ENCODE measurements at regions not wholly inside any gene's neighbourhood (a gene's known extent, or its start where the extent isn't known, plus 50 kb on each side); places are given as distances from the start of the nearest gene placed in this dataset.

- ChIA-PET CTCF (no interaction called here), POLR2A (no interaction called here)
- H3K27ac ChIP-seq (ENCODE audit: low read depth, low read length), result no peak overlapping the region
- Mint-ChIP-seq H3K9me3 (peaks cover 0 to 6% (median 2%) of the 10 kb centered on the region in 11 donors), H3K4me1 (no peaks in the 10 kb centered on the region), H3K36me3 (no peaks in the 10 kb centered on the region), H3K27me3 (peaks cover 0 to 12% (median 7%) of the 10 kb centered on the region in 5 donors), H3K4me3 (no peak overlapping the region), H3K27ac (no peak overlapping the region)
- no peaks in the 10 kb centered on the region for H3K9me3 ChIP-seq (ENCODE audit: control insufficient read depth in 2 of 3, low read length in 3 of 3)
- no peak overlapping the region for H3K4me3 ChIP-seq (ENCODE audit: low read length)
- H3K4me1 ChIP-seq (ENCODE audit: control insufficient read depth in 2 of 2, insufficient read depth in 2 of 2, low read length in 2 of 2), result no peaks in the 10 kb centered on the region
- intact Hi-C loops (cut with micrococcal nuclease), result no loop called here
- H3K36me3 ChIP-seq (ENCODE audit: control insufficient read depth in 2 of 3, insufficient read depth in 3 of 3, low read length in 3 of 3), result no peaks in the 10 kb centered on the region
- DNase-seq (no peak), ATAC-seq (no peak)
- no peaks in the 10 kb centered on the region for H3K27me3 ChIP-seq (ENCODE audit: control insufficient read depth in 2 of 2, insufficient read depth in 2 of 2, low read length in 2 of 2)
Observed at GRCh38 chr3:5344707-5345106, 157.2 kb downstream of the EDEM1 start.

- Histone ChIP-seq H3K27ac (ENCODE audit: low read depth, low read length) (no peak overlapping the region), H3K4me1 (ENCODE audit: control insufficient read depth in 2 of 2, insufficient read depth in 2 of 2, low read length in 2 of 2) (no peaks in the 10 kb centered on the region), H3K9me3 (ENCODE audit: control insufficient read depth in 2 of 3, low read length in 3 of 3) (no peaks in the 10 kb centered on the region), H3K36me3 (ENCODE audit: control insufficient read depth in 2 of 3, insufficient read depth in 3 of 3, low read length in 3 of 3) (no peaks in the 10 kb centered on the region), H3K4me3 (ENCODE audit: low read length) (no peak overlapping the region), H3K27me3 (ENCODE audit: control insufficient read depth in 2 of 2, insufficient read depth in 2 of 2, low read length in 2 of 2) (no peaks in the 10 kb centered on the region)
- DNase-seq, result no peak
- ChIA-PET POLR2A (no interaction called here), CTCF (no interaction called here)
- intact Hi-C loops (cut with micrococcal nuclease), result no loop called here
- peaks cover 0 to 8% (median 0%) of the 10 kb centered on the region in 11 donors for H3K9me3 Mint-ChIP-seq
- H3K27me3 Mint-ChIP-seq, result peaks cover 0 to 13% (median 9%) of the 10 kb centered on the region in 5 donors
- no peaks in the 10 kb centered on the region for H3K36me3 Mint-ChIP-seq
- no peak overlapping the region for H3K4me3 Mint-ChIP-seq
- H3K4me1 Mint-ChIP-seq, result no peaks in the 10 kb centered on the region
- H3K27ac Mint-ChIP-seq, result no peak overlapping the region
- ATAC-seq, result no peak
Observed at GRCh38 chr3:5347486-5347885, 160.0 kb downstream of the EDEM1 start.

- Histone ChIP-seq H3K36me3 (ENCODE audit: control insufficient read depth in 2 of 3, insufficient read depth in 3 of 3, low read length in 3 of 3) (no peaks in the 10 kb centered on the region), H3K4me1 (ENCODE audit: control insufficient read depth in 2 of 2, insufficient read depth in 2 of 2, low read length in 2 of 2) (no peaks in the 10 kb centered on the region), H3K9me3 (ENCODE audit: control insufficient read depth in 2 of 3, low read length in 3 of 3) (no peaks in the 10 kb centered on the region), H3K27me3 (ENCODE audit: control insufficient read depth in 2 of 2, insufficient read depth in 2 of 2, low read length in 2 of 2) (no peaks in the 10 kb centered on the region), H3K27ac (ENCODE audit: low read depth, low read length) (no peak overlapping the region), H3K4me3 (ENCODE audit: low read length) (no peak overlapping the region)
- no peak overlapping the region for H3K4me3 Mint-ChIP-seq
- no peaks in the 10 kb centered on the region for H3K36me3 Mint-ChIP-seq
- CTCF ChIA-PET, result no interaction called here
- no peaks in the 10 kb centered on the region for H3K4me1 Mint-ChIP-seq
- peaks cover 0 to 17% (median 10%) of the 10 kb centered on the region in 5 donors for H3K27me3 Mint-ChIP-seq
- ATAC-seq (no peak), DNase-seq (no peak)
- peaks cover 0 to 8% (median 0%) of the 10 kb centered on the region in 11 donors for H3K9me3 Mint-ChIP-seq
- peak overlapping the region in 1 of 9 donors; percentile 13 for H3K27ac Mint-ChIP-seq
- intact Hi-C loops (cut with micrococcal nuclease), result no loop called here
- POLR2A ChIA-PET, result no interaction called here
Observed at GRCh38 chr3:5348229-5348902, 160.9 kb downstream of the EDEM1 start.

GRCh38 chr3:5349343-5349742 is 161.8 kb downstream of the EDEM1 start:
- no peak overlapping the region for H3K4me3 Mint-ChIP-seq
- H3K4me1 Mint-ChIP-seq, result no peaks in the 10 kb centered on the region
- H3K27ac Mint-ChIP-seq, result no peak overlapping the region
- intact Hi-C loops (cut with micrococcal nuclease), result no loop called here
- peaks cover 0 to 8% (median 0%) of the 10 kb centered on the region in 11 donors for H3K9me3 Mint-ChIP-seq
- Histone ChIP-seq H3K9me3 (ENCODE audit: control insufficient read depth in 2 of 3, low read length in 3 of 3) (no peaks in the 10 kb centered on the region), H3K27me3 (ENCODE audit: control insufficient read depth in 2 of 2, insufficient read depth in 2 of 2, low read length in 2 of 2) (no peaks in the 10 kb centered on the region), H3K4me3 (ENCODE audit: low read length) (no peak overlapping the region), H3K27ac (ENCODE audit: low read depth, low read length) (no peak overlapping the region), H3K4me1 (ENCODE audit: control insufficient read depth in 2 of 2, insufficient read depth in 2 of 2, low read length in 2 of 2) (no peaks in the 10 kb centered on the region), H3K36me3 (ENCODE audit: control insufficient read depth in 2 of 3, insufficient read depth in 3 of 3, low read length in 3 of 3) (no peaks in the 10 kb centered on the region)
- H3K27me3 Mint-ChIP-seq, result peaks cover 0 to 17% (median 6%) of the 10 kb centered on the region in 5 donors
- DNase-seq (no peak), ATAC-seq (no peak)
- ChIA-PET POLR2A (no interaction called here), CTCF (no interaction called here)
- no peaks in the 10 kb centered on the region for H3K36me3 Mint-ChIP-seq

GRCh38 chr3:5357089-5357488 is 169.6 kb downstream of the EDEM1 start:
- Mint-ChIP-seq H3K27me3 (peaks cover 0 to 17% (median 5%) of the 10 kb centered on the region in 5 donors), H3K27ac (no peak overlapping the region), H3K4me1 (no peaks in the 10 kb centered on the region), H3K4me3 (no peak overlapping the region), H3K9me3 (peaks cover 4 to 28% (median 17%) of the 10 kb centered on the region in 11 donors), H3K36me3 (peaks cover 0 to 12% (median 5%) of the 10 kb centered on the region in 5 donors)
- Histone ChIP-seq H3K27ac (ENCODE audit: low read depth, low read length) (no peak overlapping the region), H3K27me3 (ENCODE audit: control insufficient read depth in 2 of 2, insufficient read depth in 2 of 2, low read length in 2 of 2) (no peaks in the 10 kb centered on the region), H3K36me3 (ENCODE audit: control insufficient read depth in 2 of 3, insufficient read depth in 3 of 3, low read length in 3 of 3) (no peaks in the 10 kb centered on the region), H3K4me1 (ENCODE audit: control insufficient read depth in 2 of 2, insufficient read depth in 2 of 2, low read length in 2 of 2) (no peaks in the 10 kb centered on the region), H3K4me3 (ENCODE audit: low read length) (no peak overlapping the region), H3K9me3 (ENCODE audit: control insufficient read depth in 2 of 3, low read length in 3 of 3) (no peaks in the 10 kb centered on the region)
- DNase-seq (no peak), ATAC-seq (no peak)
- intact Hi-C loops (cut with micrococcal nuclease), result no loop called here
- POLR2A ChIA-PET, result no interaction called here
- CTCF ChIA-PET, result no interaction called here

GRCh38 chr3:5358911-5359310 is 171.4 kb downstream of the EDEM1 start:
- Mint-ChIP-seq H3K27ac (no peak overlapping the region), H3K9me3 (peaks cover 4 to 28% (median 18%) of the 10 kb centered on the region in 11 donors), H3K4me3 (no peak overlapping the region), H3K36me3 (peaks cover 0 to 12% (median 5%) of the 10 kb centered on the region in 5 donors), H3K4me1 (no peaks in the 10 kb centered on the region), H3K27me3 (peaks cover 0 to 13% (median 0%) of the 10 kb centered on the region in 5 donors)
- H3K4me1 ChIP-seq (ENCODE audit: control insufficient read depth in 2 of 2, insufficient read depth in 2 of 2, low read length in 2 of 2), result no peaks in the 10 kb centered on the region
- no peaks in the 10 kb centered on the region for H3K27me3 ChIP-seq (ENCODE audit: control insufficient read depth in 2 of 2, insufficient read depth in 2 of 2, low read length in 2 of 2)
- ChIA-PET CTCF (no interaction called here), POLR2A (no interaction called here)
- DNase-seq (no peak), ATAC-seq (no peak)
- no peak overlapping the region for H3K27ac ChIP-seq (ENCODE audit: low read depth, low read length)
- H3K4me3 ChIP-seq (ENCODE audit: low read length), result no peak overlapping the region
- H3K36me3 ChIP-seq (ENCODE audit: control insufficient read depth in 2 of 3, insufficient read depth in 3 of 3, low read length in 3 of 3), result no peaks in the 10 kb centered on the region
- no peaks in the 10 kb centered on the region for H3K9me3 ChIP-seq (ENCODE audit: control insufficient read depth in 2 of 3, low read length in 3 of 3)
- intact Hi-C loops (cut with micrococcal nuclease), result no loop called here

- ChIA-PET CTCF (no interaction called here), POLR2A (no interaction called here)
- H3K9me3 Mint-ChIP-seq, result peaks cover 4 to 28% (median 17%) of the 10 kb centered on the region in 11 donors
Observed at GRCh38 chr3:5360453-5360852, 172.9 kb downstream of the EDEM1 start.

More at GRCh38 chr3:5360453-5360852, 172.9 kb downstream of the EDEM1 start:
- Mint-ChIP-seq H3K27ac (no peak overlapping the region), H3K4me1 (no peaks in the 10 kb centered on the region), H3K4me3 (no peak overlapping the region), H3K36me3 (peaks cover 0 to 12% (median 5%) of the 10 kb centered on the region in 5 donors), H3K27me3 (peaks cover 0 to 13% (median 0%) of the 10 kb centered on the region in 5 donors)
- H3K27ac ChIP-seq (ENCODE audit: low read depth, low read length), result no peak overlapping the region
- intact Hi-C loops (cut with micrococcal nuclease), result no loop called here
- no peaks in the 10 kb centered on the region for H3K27me3 ChIP-seq (ENCODE audit: control insufficient read depth in 2 of 2, insufficient read depth in 2 of 2, low read length in 2 of 2)
- ATAC-seq (no peak), DNase-seq (no peak)
- no peaks in the 10 kb centered on the region for H3K9me3 ChIP-seq (ENCODE audit: control insufficient read depth in 2 of 3, low read length in 3 of 3)
- H3K4me3 ChIP-seq (ENCODE audit: low read length), result no peak overlapping the region
- H3K4me1 ChIP-seq (ENCODE audit: control insufficient read depth in 2 of 2, insufficient read depth in 2 of 2, low read length in 2 of 2), result no peaks in the 10 kb centered on the region
- H3K36me3 ChIP-seq (ENCODE audit: control insufficient read depth in 2 of 3, insufficient read depth in 3 of 3, low read length in 3 of 3), result no peaks in the 10 kb centered on the region

Data from naive thymus-derived CD4-positive, alpha-beta T cell (primary cell).